H9 (cell line): ENCODE measurements at regions not wholly inside any gene's neighbourhood (a gene's known extent, or its start where the extent isn't known, plus 50 kb on each side); places are given as distances from the start of the nearest gene placed in this dataset.

Experiments used
- DNase-seq: peaks from one replicate; pipeline ENCODE4 v3.0.0-alpha.2; 2017
- H2AFZ ChIP-seq: one replicate; pipeline ENCODE4 v1.6.1; 2013; ENCODE audit warnings: mild to moderate bottlenecking, low read length, control low read depth, moderate library complexity
- H2AK5ac ChIP-seq: 2 replicates; pipeline ENCODE4 v1.6.1; 2013; ENCODE audit warnings: low read length, control low read depth, mixed read lengths; ENCODE audit not compliant: insufficient read length
- H2BK120ac ChIP-seq: one replicate; pipeline ENCODE4 v1.6.1; 2013; ENCODE audit warnings: low read depth, mild to moderate bottlenecking, low read length, control low read depth, inconsistent platforms; ENCODE audit not compliant: poor library complexity, severe bottlenecking
- H2BK12ac ChIP-seq: 2 replicates; pipeline ENCODE4 v1.6.1; 2013; ENCODE audit warnings: low read length, control low read depth, mixed read lengths, low read depth; ENCODE audit not compliant: insufficient read length
- H2BK15ac ChIP-seq: 2 replicates; pipeline ENCODE4 v1.6.1; 2013; ENCODE audit warnings: low read depth, low read length, control low read depth
- H2BK20ac ChIP-seq: one replicate; pipeline ENCODE4 v1.6.1; 2013; ENCODE audit warnings: low read depth, mild to moderate bottlenecking, low read length, control low read depth, inconsistent platforms; ENCODE audit not compliant: poor library complexity, severe bottlenecking
- H2BK5ac ChIP-seq: 2 replicates; pipeline ENCODE4 v1.6.1; 2013; ENCODE audit warnings: low read length, control low read depth, mixed read lengths; ENCODE audit not compliant: insufficient read length
- H3K14ac ChIP-seq: 2 replicates; pipeline ENCODE4 v1.6.1; 2013; ENCODE audit warnings: low read length, control low read depth; ENCODE audit not compliant: insufficient read depth
- H3K18ac ChIP-seq: 2 replicates; pipeline ENCODE4 v1.6.1; 2013; ENCODE audit warnings: low read depth, mild to moderate bottlenecking, mixed read lengths, low read length, control low read depth; ENCODE audit not compliant: insufficient read length
- H3K23ac ChIP-seq: 2 replicates; pipeline ENCODE4 v1.6.1; 2013; ENCODE audit warnings: low read length, control low read depth, mixed read lengths, low read depth; ENCODE audit not compliant: insufficient read length
- H3K23me2 ChIP-seq: 2 replicates; pipeline ENCODE4 v1.6.1; 2013; ENCODE audit warnings: low read depth, mild to moderate bottlenecking, mixed read lengths, low read length, control low read depth; ENCODE audit not compliant: insufficient read length, poor library complexity, severe bottlenecking
- H3K27ac ChIP-seq: 2 replicates; pipeline ENCODE4 v1.5.1; 2013; ENCODE audit warnings: low read length, control low read depth, mixed read lengths, low read depth; ENCODE audit not compliant: insufficient read length
- H3K27me3 ChIP-seq: 2 replicates; pipeline ENCODE4 v1.6.1; 2013; ENCODE audit warnings: low read length, control low read depth, inconsistent platforms; ENCODE audit not compliant: insufficient read depth
- H3K4ac ChIP-seq: 2 replicates; pipeline ENCODE4 v1.6.1; 2013; ENCODE audit warnings: low read depth, mild to moderate bottlenecking, control low read depth, inconsistent platforms, low read length, moderate library complexity
- H3K4me1 ChIP-seq: 2 replicates; pipeline ENCODE4 v1.6.1; 2013; ENCODE audit warnings: low read length, control low read depth, inconsistent platforms; ENCODE audit not compliant: insufficient read depth
- H3K4me2 ChIP-seq: 2 replicates; pipeline ENCODE4 v1.6.1; 2013; ENCODE audit warnings: low read length, control low read depth, mixed read lengths; ENCODE audit not compliant: insufficient read length, insufficient read depth
- H3K56ac ChIP-seq: 2 replicates; pipeline ENCODE4 v1.6.1; 2013; ENCODE audit warnings: low read depth, mild to moderate bottlenecking, mixed read lengths, low read length, control low read depth; ENCODE audit not compliant: insufficient read length
- H3K79me1 ChIP-seq: 2 replicates; pipeline ENCODE4 v1.6.1; 2013; ENCODE audit warnings: low read depth, mild to moderate bottlenecking, moderate library complexity, low read length, control low read depth, inconsistent platforms; ENCODE audit not compliant: insufficient read depth, poor library complexity, severe bottlenecking
- H3K79me2 ChIP-seq: 2 replicates; pipeline ENCODE4 v1.6.1; 2013; ENCODE audit warnings: low read length, control low read depth, inconsistent platforms; ENCODE audit not compliant: insufficient read depth
- H3K9ac ChIP-seq: 2 replicates; pipeline ENCODE4 v1.6.1; 2013; ENCODE audit warnings: low read length, control low read depth, mixed read lengths; ENCODE audit not compliant: insufficient read length; ENCODE audit errors: extremely low read depth
- H3K9me3 ChIP-seq: one replicate; pipeline ENCODE4 v1.6.1; 2013; ENCODE audit warnings: low read depth, low read length, inconsistent platforms; ENCODE audit not compliant: control insufficient read depth
- H3T11ph ChIP-seq: one replicate; pipeline ENCODE4 v1.6.1; 2013; ENCODE audit warnings: mild to moderate bottlenecking, low read length, control low read depth, inconsistent platforms
- H4K20me1 ChIP-seq: one replicate; pipeline ENCODE4 v1.6.1; 2013; ENCODE audit not compliant: control insufficient read depth, insufficient read length, insufficient read depth
- H4K5ac ChIP-seq: 2 replicates; pipeline ENCODE4 v1.6.1; 2013; ENCODE audit warnings: low read depth, mild to moderate bottlenecking, mixed read lengths, low read length, control low read depth; ENCODE audit not compliant: insufficient read length
- H4K8ac ChIP-seq: replicated peaks from 2 replicates; pipeline ENCODE4 v1.6.1; 2013; ENCODE audit warnings: low read length, control low read depth, mixed read lengths, low read depth; ENCODE audit not compliant: insufficient read length
- H4K91ac ChIP-seq: 2 replicates; pipeline ENCODE4 v1.6.1; 2013; ENCODE audit warnings: low read depth, mild to moderate bottlenecking, moderate library complexity, mixed read lengths, low read length, control low read depth; ENCODE audit not compliant: insufficient read length
- H3K27ac Mint-ChIP-seq, 3 experiments: 2 replicates in 2 of 3; 3 replicates in 1 of 3; pipeline ENCODE4 v1.8.0; 2020 to 2021; ENCODE audit warnings: mixed read lengths in 3 of 3, mild to moderate bottlenecking in 1 of 3, moderate library complexity in 1 of 3
- H3K27me3 Mint-ChIP-seq: 2 replicates; pipeline ENCODE4 v1.8.0; 2021; ENCODE audit warnings: low read depth, mild to moderate bottlenecking, moderate library complexity, mixed read lengths
- H3K36me3 Mint-ChIP-seq, 3 experiments: 2 replicates in 2 of 3; 3 replicates in 1 of 3; pipeline ENCODE4 v1.8.0; 2020 to 2021; ENCODE audit warnings: low read depth in 3 of 3, mixed read lengths in 3 of 3; ENCODE audit not compliant: insufficient read depth in 1 of 3
- H3K4me1 Mint-ChIP-seq, 2 experiments: 2 replicates each; pipeline ENCODE4 v1.8.0; 2020; ENCODE audit warnings: mixed read lengths in 2 of 2
- H3K4me3 Mint-ChIP-seq, 2 experiments: 2 replicates in 1 of 2; 3 replicates in 1 of 2; pipeline ENCODE4 v1.8.0; 2020 to 2021; ENCODE audit warnings: mild to moderate bottlenecking in 2 of 2, mixed read lengths in 2 of 2, moderate library complexity in 1 of 2
- H3K9me3 Mint-ChIP-seq, 2 experiments: 2 replicates in 1 of 2; 3 replicates in 1 of 2; pipeline ENCODE4 v1.8.0; 2020; ENCODE audit warnings: mild to moderate bottlenecking in 2 of 2, mixed read lengths in 2 of 2, moderate library complexity in 1 of 2
- WGBS: extraction: QIAGEN DNeasy Blood & Tissue Kit; methylation state at CpG from one replicate; pipeline ENCODE4 v1.1.7; 2013; ENCODE audit warnings: missing lambda C conversion rate, low lambda C conversion rate, mixed read lengths; ENCODE audit not compliant: insufficient read length; ENCODE audit errors: extremely low coverage; 5-methylcytosine and 5-hydroxymethylcytosine counted together
- TF ChIP-seq, protein P1 (sequence below): fragments of 200-600 bp; sonication (generic); conservative IDR thresholded peaks from 3 replicates; pipeline ENCODE4 v1.8.0; 2021; ENCODE audit warnings: antibody characterized with exemption, mild to moderate bottlenecking

DNA sequence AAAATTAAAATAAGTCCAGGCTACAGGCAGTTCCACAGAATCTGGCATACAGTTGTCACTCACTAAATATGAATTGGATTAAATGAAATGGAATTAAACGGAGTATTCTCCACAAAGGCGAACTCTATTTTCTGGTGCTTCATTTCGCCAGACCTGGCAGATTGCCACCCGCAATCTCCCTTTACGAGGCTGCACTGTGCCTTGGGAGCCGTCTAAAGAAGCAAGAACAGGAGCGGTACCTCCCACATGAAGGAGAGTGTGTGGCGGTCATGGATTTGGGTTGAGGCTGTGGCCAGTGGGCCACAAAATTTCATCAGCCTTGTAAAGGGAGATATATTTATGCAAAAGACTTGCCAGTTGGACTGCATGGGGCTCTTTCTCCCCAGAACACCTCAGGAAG lies 151.0 kb downstream of the OSR1 start:
- no peak overlapping the region for H2BK15ac ChIP-seq
- no peak overlapping the region for H3K4ac ChIP-seq
- H3K23ac ChIP-seq, result no peak overlapping the region
- Mint-ChIP-seq H3K4me1 (peaks cover 0 to 7% of the 10 kb centered on the region in 2 experiments; a peak in 1 of 4 replicates), H3K27ac (peak overlapping the region in 2 of 3 experiments; percentile 34 to 83; a peak in 2 of 7 replicates), H3K36me3 (no peaks in the 10 kb centered on the region), H3K9me3 (no peaks in the 10 kb centered on the region), H3K4me3 (no peak overlapping the region), H3K27me3 (no peaks in the 10 kb centered on the region)
- H3K23me2 ChIP-seq, result no peaks in the 10 kb centered on the region
- H3T11ph ChIP-seq, result no peak overlapping the region
- no peak overlapping the region for H2AK5ac ChIP-seq
- H3K9ac ChIP-seq, result no peak overlapping the region
- no peak overlapping the region for H3K14ac ChIP-seq
- no peak overlapping the region for H3K56ac ChIP-seq
- H4K20me1 ChIP-seq, result no peaks in the 10 kb centered on the region
- DNase-seq, result no peak
- no peak overlapping the region for H4K91ac ChIP-seq
- no peak overlapping the region for H3K4me2 ChIP-seq
- no peak overlapping the region for H4K5ac ChIP-seq
- no peak overlapping the region for H3K27ac ChIP-seq
- H2BK120ac ChIP-seq, result no peak overlapping the region
- no peak overlapping the region for H2BK5ac ChIP-seq
- no peaks in the 10 kb centered on the region for H3K9me3 ChIP-seq
- no peak overlapping the region for H2BK20ac ChIP-seq
- H3K18ac ChIP-seq, result no peak overlapping the region
- H4K8ac ChIP-seq, result no peak overlapping the region
- H2BK12ac ChIP-seq, result no peak overlapping the region
- TF ChIP-seq, protein P1, sequence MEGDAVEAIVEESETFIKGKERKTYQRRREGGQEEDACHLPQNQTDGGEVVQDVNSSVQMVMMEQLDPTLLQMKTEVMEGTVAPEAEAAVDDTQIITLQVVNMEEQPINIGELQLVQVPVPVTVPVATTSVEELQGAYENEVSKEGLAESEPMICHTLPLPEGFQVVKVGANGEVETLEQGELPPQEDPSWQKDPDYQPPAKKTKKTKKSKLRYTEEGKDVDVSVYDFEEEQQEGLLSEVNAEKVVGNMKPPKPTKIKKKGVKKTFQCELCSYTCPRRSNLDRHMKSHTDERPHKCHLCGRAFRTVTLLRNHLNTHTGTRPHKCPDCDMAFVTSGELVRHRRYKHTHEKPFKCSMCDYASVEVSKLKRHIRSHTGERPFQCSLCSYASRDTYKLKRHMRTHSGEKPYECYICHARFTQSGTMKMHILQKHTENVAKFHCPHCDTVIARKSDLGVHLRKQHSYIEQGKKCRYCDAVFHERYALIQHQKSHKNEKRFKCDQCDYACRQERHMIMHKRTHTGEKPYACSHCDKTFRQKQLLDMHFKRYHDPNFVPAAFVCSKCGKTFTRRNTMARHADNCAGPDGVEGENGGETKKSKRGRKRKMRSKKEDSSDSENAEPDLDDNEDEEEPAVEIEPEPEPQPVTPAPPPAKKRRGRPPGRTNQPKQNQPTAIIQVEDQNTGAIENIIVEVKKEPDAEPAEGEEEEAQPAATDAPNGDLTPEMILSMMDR, result no peak
- H3K27me3 ChIP-seq, result no peaks in the 10 kb centered on the region
- H3K4me1 ChIP-seq, result no peaks in the 10 kb centered on the region
- no peaks in the 10 kb centered on the region for H3K79me2 ChIP-seq
- no peak overlapping the region for H2AFZ ChIP-seq
- no peaks in the 10 kb centered on the region for H3K79me1 ChIP-seq
- WGBS, result no CpG with 5 or more reads among the region's 8 CpGs
